ENCODE measurements at regions not wholly inside any gene's neighbourhood (a gene's known extent, or its start where the extent isn't known, plus 50 kb on each side); places are given as distances from the start of the nearest gene placed in this dataset.

DNA sequence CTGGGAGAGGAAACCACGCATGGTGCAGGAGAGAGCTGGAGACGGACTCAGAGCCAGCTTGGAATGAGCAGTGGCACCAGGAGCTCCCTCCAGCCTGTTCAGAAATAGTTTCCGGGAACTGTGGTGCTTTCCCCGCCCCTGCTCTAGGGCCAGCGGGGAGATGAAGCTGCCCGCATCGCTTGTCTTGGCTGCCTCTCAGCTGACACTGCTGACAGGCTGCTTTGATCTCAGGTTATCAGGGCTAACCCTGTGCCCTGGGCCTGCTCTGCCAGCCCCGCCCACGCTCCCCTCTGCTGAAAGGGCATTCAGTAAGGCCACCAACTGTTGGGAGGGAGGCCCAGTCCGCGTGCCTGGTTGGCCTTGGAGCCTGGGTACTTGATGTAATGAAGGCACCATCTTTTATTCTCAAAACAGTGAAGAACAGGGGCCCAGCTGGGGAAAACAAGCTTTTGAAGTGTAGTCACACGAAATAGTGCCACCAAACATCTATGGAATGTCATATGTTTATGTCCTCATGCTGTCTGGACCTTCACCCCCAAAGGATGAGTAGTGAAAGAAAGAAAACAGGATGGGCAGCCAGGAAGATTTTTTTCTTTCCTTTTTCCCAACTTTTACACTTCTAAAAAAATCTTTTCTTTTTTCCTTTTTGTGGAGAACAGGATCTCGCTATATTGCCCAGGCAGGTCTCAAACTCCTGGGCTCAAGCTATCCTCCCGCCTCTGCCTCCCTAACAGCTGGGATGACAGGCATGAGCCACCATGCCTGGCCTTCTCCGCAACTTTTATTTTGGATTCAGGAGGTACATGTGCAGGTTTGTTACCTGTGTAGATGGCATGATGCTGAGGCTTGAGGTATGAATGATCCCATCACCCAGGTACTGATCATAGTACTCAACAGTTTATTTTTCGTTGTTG is 115.9 kb upstream of the TBX3 start:
- WGBS, 2 donors: 34 to 52% methylated on average over 11 to 16 of the region's 16 CpGs
- H3K27me3 ChIP-seq: no peaks in the 10 kb centered on the region
- no peak overlapping the region for H3K27ac ChIP-seq
- no peak overlapping the region for H3K4me3 ChIP-seq
- H3K4me1 ChIP-seq: peaks cover 5% of the 10 kb centered on the region
- DNase-seq (peak; percentile 71 to 83 (median 80)), ATAC-seq (peak; percentile 93)
- TF ChIP-seq POLR2A (IDR thresholded peaks at IDR 0.05): no peak
- TF ChIP-seq CTCF (IDR thresholded peaks at IDR 0.05): no peak
- H3K9me3 ChIP-seq: no peaks in the 10 kb centered on the region
- intact Hi-C loops (cut with DNase I): no loop called here
- no peaks in the 10 kb centered on the region for H3K36me3 ChIP-seq (replicated peaks in 1 of 2; ENCODE audit: insufficient read depth in 1 of 2, low read depth in 2 of 2)

- H3K9me3 ChIP-seq: no peaks in the 10 kb centered on the region
- ATAC-seq: no peak
- no peaks in the 10 kb centered on the region for H3K4me1 ChIP-seq
- no peaks in the 10 kb centered on the region for H3K27me3 ChIP-seq
- H3K27ac ChIP-seq: no peak overlapping the region
- no peak overlapping the region for H3K4me3 ChIP-seq
- WGBS, 2 donors: 58 to 68% methylated on average over 8 of the region's 8 CpGs
- DNase-seq: no peak
- no peaks in the 10 kb centered on the region for H3K36me3 ChIP-seq (replicated peaks in 1 of 2; ENCODE audit: insufficient read depth in 1 of 2, low read depth in 2 of 2)
- TF ChIP-seq POLR2A (IDR thresholded peaks at IDR 0.05): no peak
- TF ChIP-seq CTCF (IDR thresholded peaks at IDR 0.05): no peak
- intact Hi-C loops (cut with DNase I): no loop called here
Observed at GRCh38 chr12:114794049-114794558, 110.1 kb upstream of the TBX3 start.

DNA sequence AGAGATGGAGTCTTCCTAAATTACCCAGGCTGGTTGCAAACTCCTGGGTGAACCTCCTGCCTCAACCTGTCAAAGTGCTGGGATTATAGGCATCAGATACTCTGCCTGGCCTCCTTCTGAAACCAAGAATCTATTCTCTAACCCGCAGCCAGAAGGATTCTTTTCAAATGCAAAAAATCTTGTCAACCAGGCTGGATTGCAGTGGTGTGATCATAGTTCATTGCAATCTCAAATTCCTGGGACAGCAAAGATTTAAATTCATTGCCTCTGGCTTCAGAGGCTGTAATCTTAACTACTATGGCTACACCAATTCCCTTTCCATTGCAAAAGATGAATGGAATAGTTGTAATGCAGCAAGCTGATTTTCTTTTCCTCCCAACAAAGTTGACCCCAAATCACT is 106.3 kb upstream of the TBX3 start:
- Histone ChIP-seq H3K4me3 (no peak overlapping the region), H3K4me1 (no peaks in the 10 kb centered on the region), H3K27ac (no peak overlapping the region), H3K36me3 (replicated peaks in 1 of 2; ENCODE audit: insufficient read depth in 1 of 2, low read depth in 2 of 2) (no peaks in the 10 kb centered on the region), H3K27me3 (no peaks in the 10 kb centered on the region), H3K9me3 (no peaks in the 10 kb centered on the region)
- no peak for ATAC-seq
- no peak for TF ChIP-seq POLR2A (IDR thresholded peaks at IDR 0.05)
- no peak for TF ChIP-seq CTCF (IDR thresholded peaks at IDR 0.05)
- no peak for DNase-seq
- intact Hi-C loops (cut with DNase I): no loop called here
- WGBS, 2 donors: 59 to 81% methylated on average over 1 of the region's 1 CpG

- ATAC-seq (no peak), DNase-seq (no peak)
- intact Hi-C loops (cut with DNase I): no loop called here
- Histone ChIP-seq H3K4me3 (no peak overlapping the region), H3K36me3 (replicated peaks in 1 of 2; ENCODE audit: insufficient read depth in 1 of 2, low read depth in 2 of 2) (no peaks in the 10 kb centered on the region), H3K27ac (no peak overlapping the region), H3K27me3 (no peaks in the 10 kb centered on the region), H3K4me1 (no peaks in the 10 kb centered on the region), H3K9me3 (no peaks in the 10 kb centered on the region)
- WGBS, 2 donors: 55 to 60% methylated on average over 5 of the region's 5 CpGs
- TF ChIP-seq POLR2A (IDR thresholded peaks at IDR 0.05): no peak
- TF ChIP-seq CTCF (IDR thresholded peaks at IDR 0.05): no peak
Observed at GRCh38 chr12:114789821-114790220, 105.8 kb upstream of the TBX3 start.
